Right hindlimb (tissue), 1 donor: ENCODE measurements at regions not wholly inside any gene's neighbourhood (a gene's known extent, or its start where the extent isn't known, plus 50 kb on each side); places are given as distances from the start of the nearest gene placed in this dataset.
A peak's percentile ranks its signal among the peaks of the same experiment; 100 is the strongest.

ENCODE experiments used
- DNase-seq: peaks from one replicate; pipeline ENCODE4 v3.0.0-alpha.2; 2018

DNA sequence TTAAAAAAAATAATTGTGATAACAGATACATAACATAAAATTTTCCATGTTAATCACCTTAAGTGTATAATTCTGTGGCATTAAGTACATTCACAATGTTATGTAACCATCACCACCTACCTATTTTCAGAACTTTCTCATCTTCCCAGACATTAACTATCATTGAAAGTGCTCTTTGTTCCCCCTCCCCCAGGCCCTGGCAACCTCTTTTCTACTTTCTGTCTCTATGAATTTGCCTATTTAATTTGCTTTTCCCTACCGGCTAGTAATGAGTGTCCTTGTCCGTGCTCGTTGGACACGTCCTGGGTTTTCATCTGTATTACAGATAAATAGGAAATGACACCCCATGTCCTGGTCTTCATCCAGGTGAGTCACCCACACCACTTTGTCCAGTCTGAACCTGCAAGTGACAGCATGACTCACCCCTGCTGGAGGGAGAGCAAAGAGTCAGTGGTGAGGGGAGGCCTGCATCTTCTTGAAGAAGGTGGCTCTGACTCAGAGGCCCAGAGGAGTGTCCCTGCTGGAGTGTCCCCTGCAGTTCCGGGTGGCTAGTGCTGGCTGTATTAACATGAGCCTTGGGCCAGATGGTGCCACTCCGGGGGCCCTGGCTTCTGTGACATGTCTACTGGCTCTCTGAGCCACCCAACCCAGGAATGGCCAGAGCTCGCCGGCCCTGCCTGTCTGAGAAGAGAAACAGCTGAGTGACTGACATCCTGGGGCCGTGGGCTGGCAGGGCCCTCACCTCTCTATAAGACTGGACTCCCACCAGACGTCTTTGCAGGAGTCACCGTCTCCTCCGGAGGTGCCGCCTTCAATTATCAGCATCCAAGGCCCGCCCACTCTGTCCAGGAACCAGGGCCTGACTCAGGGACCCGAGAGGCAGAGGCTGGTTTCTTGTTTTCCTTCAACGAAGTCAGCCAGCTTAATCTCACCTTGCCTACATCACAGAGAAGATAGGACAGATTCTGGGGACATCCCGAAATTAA, 503.2 kb upstream of the MKI67 start:
- no peak for DNase-seq

DNA sequence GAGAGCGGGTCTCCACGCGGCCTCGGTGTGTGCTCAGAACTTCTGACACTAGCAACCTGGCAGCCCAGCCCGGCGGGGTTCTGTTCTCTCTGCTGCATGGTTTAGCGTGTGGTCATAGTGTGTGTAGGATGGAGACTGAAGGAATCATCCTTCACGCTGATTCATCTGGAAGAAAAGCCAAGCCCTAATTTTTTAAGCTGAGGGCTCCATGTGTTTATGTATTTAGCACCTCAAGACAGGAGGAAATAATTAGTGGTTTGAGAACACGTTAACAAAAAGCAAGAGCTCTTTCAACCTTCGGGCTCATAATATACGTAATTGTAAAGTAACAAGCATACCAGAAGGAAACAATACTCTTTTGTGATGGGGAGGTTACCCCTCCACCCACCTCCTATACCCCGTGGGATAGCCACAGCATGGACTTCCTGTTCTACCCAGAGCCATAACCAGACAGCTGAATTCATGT, 504.6 kb upstream of the MKI67 start:
- peak; percentile 60 for DNase-seq

DNA sequence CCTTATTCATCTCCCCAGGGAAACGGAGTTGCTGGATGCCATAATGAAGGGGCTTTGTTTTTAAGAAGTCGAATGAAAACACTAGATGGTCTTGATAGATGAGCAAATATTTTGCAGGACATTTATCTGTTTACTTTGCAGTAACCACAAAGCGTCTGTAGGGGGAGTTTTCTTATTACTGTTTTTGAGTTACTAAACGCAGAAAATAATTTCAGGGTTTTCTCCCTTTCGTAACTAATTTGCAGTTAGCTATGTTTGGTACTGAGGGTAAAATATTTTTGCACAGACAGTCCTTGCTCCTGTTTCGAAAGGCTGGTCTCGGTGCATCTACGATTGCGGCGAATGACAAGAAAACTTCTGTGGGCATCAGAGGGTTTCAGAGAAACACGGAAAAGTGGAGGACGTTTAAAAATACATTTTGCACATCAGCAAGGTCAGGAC, 505.6 kb upstream of the MKI67 start:
- DNase-seq: no peak

DNA sequence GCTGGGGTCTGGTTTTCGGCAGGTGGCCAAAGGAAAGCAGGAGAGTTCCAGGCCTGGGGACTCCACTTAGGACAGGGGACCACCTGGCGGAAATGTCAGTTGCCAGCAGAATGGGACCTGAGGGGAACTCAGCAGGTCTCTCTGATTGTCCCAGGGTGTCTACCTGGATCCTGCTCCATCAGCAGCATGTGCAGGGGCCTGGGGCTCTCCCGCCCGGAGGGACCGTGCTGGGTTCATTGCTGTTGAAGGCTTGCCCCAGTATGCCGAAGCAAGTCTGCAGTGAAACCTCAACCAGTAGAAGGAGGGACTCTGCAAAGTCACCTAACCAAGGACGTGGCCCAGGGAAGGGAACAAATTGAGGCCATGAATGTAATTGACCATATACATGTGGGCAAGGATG, 506.5 kb upstream of the MKI67 start:
- no peak for DNase-seq

DNA sequence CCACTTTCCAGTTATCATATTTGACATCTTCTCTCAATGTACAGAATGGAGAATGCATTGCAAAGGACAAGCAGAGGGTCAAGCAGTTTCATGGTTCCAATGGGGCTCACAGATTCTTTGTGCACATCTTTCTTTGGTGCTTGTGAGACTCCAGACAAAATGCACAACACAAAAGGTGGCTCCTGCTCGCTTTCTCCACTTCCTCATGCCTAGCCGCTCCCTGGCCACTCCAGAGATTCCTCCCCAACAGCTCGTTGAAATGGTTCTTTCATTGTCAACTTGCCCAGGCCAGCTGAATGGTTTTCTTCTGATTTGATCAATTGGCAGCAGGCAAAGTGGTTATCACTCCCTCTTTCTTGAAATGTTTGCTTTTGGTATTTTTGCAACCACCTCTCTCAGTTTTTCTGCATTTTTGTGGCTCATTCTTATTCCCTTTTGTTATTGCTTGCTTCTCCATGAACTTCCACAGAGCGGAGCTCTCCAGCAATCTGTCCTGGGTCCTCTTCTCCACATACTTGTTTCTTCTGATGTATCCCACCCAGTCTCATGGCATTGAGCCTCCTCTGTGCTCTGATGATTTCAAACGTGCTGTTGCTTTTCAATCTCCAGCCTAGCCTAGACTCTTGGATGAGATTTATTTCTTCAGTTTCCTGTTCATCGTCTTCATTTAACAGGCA, 507.8 kb upstream of the MKI67 start:
- DNase-seq: peak; percentile 72

DNA sequence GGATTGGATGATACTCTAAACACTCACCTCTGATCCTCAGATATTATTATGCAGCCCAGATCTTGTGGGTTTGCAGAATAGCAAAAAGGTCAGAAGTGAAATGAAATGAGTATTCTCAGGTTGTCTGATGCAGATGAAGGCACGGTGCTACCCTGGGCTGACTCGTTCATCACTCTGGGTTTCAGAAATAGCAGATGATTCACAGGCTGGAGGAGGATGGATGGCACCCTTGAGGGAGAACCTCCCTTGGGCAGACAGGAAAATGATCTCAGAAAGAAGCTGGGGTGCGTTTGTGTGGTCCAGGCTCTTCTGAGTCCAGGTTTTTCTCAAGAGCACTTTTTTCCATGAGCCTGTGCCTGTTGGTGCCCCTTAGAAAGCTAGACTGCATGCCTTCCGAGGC, 515.8 kb upstream of the MKI67 start:
- no peak for DNase-seq

DNA sequence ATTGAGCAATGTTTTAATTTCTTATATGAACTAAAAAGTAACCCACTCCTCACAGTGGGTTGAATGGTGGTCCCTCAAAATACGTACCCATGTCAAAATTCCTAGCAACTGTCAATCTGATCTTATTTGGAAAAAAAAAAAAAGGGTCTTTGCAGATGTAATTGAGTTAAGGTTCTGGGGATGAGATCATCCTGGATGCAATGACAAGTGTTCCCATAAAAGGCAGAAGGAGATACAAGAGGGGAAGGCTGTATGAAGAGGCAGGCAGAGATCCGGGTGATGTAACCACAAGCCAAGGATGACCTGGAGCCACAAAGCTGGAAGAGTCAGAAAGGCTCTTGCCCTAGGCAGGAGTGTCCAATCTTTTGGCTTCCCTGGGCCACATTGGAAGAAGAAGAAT, 516.3 kb upstream of the MKI67 start:
- DNase-seq: no peak

DNA sequence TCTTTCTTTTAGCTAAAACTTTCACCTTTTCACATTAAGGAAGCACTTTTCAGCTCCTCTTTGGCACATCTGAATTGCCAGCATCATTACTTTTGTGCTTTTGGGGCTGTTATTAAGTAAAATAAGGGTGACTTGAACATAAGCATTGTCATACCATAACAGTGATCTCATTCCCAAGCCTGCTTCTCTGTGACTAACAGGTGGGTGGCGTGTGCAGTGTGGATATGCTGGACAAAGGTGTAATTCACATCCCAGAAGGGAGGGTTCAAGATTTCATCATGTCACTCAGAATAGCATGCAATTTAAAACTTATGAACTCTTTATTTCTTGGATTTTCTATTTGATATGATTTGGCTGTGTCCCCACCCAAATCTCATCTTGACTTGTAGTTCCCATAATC, 517.4 kb upstream of the MKI67 start:
- no peak for DNase-seq

DNA sequence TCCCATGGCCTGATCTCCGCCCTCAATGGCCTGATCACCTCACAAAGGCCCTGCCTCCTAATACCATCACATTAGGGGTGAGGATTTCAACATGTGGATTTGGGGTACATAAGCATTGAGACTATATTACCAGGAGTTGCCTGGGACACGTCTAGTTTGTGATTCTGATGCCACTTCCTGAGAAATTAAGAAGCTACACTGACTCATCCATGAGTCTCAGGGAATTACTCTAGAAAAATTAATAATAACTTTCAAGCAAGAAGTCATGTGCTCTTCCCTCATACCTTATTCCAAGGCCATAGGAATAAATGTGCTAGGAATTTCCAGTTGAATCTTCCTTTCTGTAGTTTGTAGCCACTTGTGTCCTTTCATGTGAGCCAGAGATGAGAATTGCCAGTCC, 519.3 kb upstream of the MKI67 start:
- no peak for DNase-seq

DNA sequence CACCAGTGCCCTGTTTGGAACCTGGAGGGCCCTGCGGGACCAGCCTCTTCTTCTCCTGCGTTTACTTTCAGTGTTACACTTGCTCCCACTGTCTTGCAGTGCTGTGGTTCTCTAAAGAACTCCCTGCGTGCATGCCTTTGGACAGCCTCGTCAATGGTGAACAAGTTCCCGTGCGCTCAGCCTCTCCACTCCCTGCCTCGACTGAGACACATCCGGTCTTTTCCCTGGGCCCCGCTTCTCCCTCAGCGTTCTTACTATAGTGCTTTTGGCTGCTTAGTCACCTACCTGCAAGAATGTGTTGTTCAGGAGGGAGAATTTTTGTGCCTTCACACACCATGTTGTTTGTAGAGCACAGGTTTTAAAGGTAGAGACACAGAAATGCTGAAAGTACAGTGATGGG, 520.7 kb upstream of the MKI67 start:
- DNase-seq: no peak

DNA sequence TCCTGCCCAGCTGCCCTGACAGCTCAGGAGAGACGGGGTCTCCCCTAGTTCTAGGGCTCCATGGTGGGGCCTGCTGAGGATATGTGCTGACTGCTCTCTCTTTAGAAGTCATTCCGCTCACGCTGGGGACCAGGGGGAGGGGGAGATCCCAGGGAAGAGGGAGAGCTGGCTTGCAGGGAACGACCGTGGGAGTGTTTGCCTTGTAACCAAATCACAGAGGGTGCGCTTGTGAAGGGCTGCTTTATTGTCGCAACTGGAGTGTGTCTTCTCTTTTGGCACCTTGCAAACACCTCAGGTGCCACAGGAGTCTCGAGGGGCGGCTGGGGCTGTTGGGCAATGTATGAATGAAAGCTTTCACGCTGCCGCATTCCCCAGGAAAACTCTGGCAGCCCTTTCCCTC, 531.3 kb upstream of the MKI67 start:
- peak; percentile 37 for DNase-seq

DNA sequence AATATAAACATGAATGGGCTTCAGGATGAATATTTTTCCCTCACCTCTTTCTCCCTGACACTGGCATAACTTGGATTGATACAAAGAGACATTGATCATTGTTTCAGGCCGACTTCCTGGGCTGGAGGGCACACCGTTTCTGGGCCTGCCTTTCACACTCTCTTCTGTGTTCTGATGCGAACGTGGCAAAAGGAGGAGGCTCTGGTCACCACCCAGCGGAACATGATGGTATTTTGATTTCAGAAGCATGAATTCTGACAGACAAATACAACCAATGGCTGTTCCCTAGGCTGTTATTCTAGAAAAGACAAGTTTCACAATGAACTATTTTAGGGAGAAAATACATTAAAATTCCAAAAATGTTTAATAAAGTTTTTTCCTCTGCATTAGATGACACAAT, 534.5 kb upstream of the MKI67 start:
- DNase-seq: no peak

DNA sequence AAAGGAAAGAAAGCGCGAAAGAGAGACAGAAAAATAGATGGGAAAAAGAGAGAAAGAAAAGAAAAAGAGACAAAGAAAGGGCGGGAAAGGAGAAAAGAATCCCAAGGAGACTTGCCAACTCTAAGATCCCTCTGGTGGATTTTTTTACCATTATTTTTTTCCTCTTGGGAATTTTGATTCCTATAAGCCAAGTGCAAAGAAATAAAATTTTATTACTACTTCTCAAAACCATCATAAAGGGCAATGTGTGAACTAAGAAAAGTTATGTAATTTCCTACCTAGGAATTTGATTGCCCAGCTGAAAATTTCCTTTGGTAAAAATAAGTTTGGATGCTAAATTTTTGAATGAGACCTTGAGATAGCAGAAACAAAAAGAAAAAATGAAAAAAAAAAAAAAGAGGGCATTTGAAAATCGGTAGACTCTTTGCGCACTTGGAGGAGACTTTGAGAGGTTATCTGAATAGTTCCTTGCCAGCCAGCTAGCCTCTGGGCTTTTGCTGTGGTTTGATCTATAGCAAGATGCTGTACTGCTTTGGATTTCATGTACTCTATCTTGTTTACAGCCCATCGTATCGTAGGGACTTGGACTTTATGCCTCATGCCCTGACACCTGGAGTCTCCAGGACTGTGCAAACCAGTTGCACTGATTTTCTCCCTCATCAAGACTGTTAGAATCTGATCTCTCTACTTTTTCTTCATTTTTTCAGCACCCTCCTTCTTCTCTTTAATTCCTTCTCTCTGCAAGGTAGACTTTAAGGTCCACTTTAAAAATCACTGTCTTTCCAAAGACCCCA, 535.4 kb upstream of the MKI67 start:
- no peak for DNase-seq

DNA sequence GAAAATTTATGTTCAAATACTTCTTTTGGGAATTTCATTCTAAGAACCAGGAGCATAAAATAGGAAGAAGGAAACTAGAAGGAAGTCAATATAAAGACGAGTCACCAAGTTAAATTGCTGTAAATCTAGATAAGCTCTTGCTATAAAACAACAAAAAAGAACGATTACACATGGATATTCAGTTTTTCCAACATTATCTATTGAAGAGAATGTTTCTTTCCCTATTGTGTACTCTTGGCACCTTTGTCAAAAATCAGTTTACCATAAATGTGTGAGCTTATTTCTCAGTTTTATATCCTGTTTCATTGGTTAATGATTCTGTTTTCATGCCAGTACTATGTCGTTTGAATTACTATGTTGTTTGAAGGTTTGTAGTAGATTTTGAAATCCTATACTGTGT, 536.3 kb upstream of the MKI67 start:
- DNase-seq: no peak

DNA sequence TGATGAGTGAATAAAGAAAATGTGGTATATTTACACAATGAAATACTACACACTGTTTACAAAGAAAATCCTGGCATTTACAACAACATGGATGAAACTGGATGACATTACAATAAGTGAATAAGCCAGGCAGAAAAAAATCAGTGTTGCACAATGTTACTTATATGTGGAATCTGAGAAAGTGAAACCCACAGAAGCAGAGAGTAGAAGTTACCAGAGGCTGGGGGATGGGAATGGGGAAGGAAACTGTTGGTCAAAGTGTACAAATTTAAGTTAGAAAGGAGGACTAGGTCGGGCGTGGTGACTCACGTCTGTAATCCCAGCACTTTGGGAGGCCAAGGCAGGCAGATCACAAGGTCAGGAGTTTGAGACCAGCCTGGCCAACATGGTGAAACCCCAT, 538.5 kb upstream of the MKI67 start:
- no peak for DNase-seq

DNA sequence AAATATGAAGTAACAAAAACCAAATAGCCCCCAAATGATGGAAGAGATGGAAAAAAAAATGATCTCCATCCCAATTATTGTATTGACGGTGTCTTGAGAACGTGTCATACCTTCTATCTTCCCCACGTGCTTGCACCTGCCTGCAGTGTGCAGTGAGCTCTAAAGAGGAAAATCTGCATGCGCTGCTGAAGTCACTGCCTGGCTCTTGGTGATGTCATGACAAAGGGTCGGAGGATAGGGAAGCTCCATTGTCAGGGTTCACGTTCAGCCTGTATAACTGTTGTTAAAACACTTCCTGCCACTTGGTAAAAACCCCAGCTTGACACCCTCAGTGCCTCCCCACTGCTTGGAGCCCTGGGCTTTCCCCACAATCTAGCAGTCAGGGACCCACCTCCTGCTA, 549.2 kb upstream of the MKI67 start:
- no peak for DNase-seq

DNA sequence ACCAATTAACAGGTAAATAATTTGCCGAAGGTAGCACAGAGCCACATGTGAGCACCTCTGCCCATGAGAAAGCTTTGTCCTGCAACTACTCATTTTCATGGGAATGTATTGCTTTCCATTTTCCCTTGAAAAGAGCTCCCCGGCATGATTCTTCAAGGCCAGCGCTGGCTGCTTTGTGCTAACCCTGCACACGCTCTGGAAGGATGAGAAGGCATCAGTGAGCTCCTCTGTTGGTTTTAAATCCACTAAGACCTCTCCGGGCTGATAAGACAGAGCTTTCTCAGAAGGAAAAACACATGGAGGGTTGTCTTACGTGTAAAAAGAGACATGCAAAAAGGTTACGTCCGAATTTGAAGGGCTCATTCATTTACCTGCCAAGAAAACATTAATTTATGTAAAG, 553.9 kb upstream of the MKI67 start:
- DNase-seq: no peak

DNA sequence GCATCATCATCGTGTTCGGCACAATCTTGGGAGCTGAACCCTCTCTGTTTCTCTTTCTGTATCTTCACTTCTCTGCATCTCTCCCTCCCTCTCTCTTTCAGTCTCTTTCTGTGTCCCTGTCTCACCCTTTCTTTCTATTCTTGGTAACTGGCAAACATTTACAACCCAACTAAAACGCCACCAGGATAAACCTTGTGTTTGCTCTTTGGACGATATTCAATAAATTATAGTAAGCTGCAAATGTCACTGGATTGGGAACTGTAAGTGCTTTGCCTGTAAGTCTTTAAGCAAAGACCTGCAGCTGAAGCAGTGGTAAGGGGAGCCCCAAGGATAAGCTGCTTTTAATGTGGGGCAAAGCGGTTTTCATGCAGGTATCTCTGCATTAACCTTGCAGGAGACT, 558.0 kb upstream of the MKI67 start:
- no peak for DNase-seq

DNA sequence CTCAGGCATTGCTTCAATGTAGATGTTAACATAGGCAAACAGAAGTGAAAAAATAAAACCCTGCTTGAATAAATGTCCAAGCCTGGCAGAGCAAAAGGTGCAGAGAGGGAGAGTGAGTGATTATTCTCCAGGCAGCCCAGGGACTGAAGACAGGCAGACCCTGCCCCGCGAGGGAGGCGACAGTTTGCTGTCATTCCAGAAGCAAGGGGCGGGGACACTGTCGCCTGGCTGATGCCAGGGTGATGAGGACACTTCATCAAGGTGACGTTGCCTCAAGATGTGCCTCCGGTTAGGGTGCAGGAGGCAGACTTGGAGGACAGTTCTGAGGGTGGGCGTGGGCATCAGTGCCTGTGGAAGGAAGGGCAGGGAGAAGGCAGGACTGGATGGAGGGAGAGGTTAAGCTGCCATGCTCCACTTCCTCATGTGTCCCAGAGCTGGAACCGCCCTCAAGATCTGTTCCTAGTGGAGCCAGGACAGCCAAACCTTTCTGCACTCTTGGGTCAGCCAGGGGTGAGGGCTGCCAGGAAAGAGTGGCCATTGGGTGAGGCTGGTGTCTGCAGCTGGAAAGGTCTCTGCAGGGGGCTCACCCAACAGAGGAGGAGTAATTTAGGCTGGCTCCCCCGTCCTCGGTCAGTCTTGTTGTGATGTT, 560.5 kb upstream of the MKI67 start:
- DNase-seq: no peak

DNA sequence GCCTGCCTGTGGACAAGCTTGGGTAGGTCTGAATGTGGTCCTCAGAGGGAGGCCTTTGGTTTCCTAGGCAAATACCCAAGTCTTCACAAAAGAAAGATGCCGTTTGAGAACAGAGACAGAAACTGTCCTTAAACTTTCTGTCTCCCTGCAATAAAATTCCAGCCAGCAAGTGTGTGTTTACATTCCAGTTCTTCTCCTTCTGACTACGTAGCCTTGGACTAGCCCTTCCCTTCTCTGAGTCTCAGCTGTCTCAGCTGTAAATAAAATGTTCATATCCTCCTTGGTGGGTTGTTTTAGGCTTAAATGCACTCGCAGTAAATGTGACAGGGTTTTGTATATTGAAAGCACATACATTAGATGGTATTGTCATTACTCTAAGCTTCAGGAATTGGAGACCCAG, 561.2 kb upstream of the MKI67 start:
- no peak for DNase-seq

DNA sequence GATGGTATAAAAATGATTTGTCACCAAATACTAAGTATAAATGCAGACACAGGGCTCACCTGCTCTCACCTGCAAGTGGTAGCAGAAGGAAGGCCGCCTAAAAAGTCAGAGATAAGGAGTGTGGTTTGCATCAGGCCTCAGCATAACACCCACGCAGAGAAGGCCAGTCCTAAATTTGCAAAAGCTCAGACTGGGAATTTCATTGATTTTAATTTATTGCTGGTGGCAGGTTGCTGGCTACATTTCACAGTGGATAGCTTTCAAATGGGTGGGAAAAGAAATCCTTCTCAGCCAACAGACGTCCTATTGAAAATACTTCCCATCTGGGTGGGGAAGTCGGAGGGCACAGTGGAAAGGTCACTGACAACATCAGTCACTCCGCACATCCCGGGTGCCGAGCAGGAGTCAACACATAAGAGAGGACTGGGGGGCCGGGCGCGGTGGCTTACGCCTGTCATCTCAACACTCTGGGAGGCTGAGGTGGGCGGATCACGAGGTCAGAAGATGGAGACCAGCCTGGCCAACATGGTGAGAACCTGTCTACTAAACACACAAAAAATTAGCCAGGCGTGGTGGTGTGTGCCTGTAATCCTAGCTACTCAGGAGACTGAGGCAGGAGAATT, 561.8 kb upstream of the MKI67 start:
- no peak for DNase-seq

DNA sequence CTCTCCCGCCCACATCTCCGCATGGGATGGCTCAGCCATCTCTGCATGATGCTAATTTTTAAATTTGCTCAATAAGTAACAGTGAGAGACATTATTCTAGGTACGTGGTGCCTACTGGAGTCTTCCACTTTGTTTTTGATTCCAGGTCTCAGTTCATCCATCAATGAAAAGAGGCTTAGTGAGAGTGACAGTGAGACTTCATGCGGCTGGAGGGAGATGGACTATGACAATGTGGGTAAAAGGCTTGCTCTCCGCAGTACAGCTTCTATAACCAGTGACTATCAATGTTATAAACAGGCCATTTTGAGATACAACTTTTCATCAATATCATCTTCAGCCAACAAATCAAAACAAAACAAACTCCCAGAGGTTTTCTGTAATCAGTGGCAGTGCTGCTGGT, 563.4 kb upstream of the MKI67 start:
- no peak for DNase-seq
